ENCODE measurements at regions not wholly inside any gene's neighbourhood (a gene's known extent, or its start where the extent isn't known, plus 50 kb on each side); places are given as distances from the start of the nearest gene placed in this dataset.

DNA sequence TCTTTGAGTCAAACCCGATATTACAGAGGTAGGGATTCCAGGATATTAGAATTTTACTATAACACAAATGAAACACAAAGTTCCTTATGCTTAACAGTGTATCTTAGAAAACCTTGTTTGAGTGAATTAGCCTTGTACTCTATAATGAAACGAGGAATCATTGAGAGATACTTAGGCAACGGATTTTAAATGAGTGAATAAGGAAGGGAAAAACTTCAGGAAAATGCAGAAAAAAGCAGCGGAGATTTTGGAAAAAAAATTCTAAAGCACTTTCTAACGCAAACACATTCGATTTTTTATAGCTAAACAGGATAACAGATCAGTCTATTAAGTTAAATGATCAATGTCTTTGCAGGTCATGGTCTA, 137.3 kb downstream of the HFE start:
- TF ChIP-seq CTCF (IDR thresholded peaks at IDR 0.05; ENCODE audit: borderline replicate concordance, extremely low read depth, low read length, poor library complexity, severe bottlenecking): no peak
- no peak for TF ChIP-seq EZH2 (IDR thresholded peaks at IDR 0.05; ENCODE audit: borderline replicate concordance, low read depth, low read length, severe bottlenecking)
